ENCODE measurements at regions not wholly inside any gene's neighbourhood (a gene's known extent, or its start where the extent isn't known, plus 50 kb on each side); places are given as distances from the start of the nearest gene placed in this dataset.

GRCh38 chr14:26870096-26870495, 272.3 kb upstream of the NOVA1 start:
- Histone ChIP-seq H3K9me3 (ENCODE audit: low read depth) (no peaks in the 10 kb centered on the region), H3K27ac (no peak overlapping the region), H3K9me2 (ENCODE audit: insufficient read depth) (no peaks in the 10 kb centered on the region), H3K4me1 (ENCODE audit: insufficient read depth) (peaks cover 12% of the 10 kb centered on the region), H3F3A (ENCODE audit: insufficient read depth) (no peaks in the 10 kb centered on the region), H3K4me2 (ENCODE audit: unreplicated experiment) (no peak overlapping the region), H3K36me3 (ENCODE audit: low read depth) (no peaks in the 10 kb centered on the region), H4K20me1 (ENCODE audit: insufficient read depth) (no peaks in the 10 kb centered on the region), H2AFZ (no peak overlapping the region), H3K4me3 (no peak overlapping the region), H3K27me3 (replicated peaks; ENCODE audit: insufficient read depth) (peaks cover 22% of the 10 kb centered on the region; the same call in 1 of the 2 replicates), H3K9ac (no peak overlapping the region), H3K79me2 (ENCODE audit: insufficient read depth) (no peaks in the 10 kb centered on the region)
- TF ChIP-seq EZH2 (IDR thresholded peaks at IDR 0.05; ENCODE audit: insufficient read depth, poor library complexity, severe bottlenecking) (no peak), EZH2phosphoT487 (IDR thresholded peaks at IDR 0.05; ENCODE audit: insufficient read depth, low read depth) (no peak)
- in situ Hi-C loops (cut with MboI), result no loop called here
- WGBS, 2 experiments (ENCODE audit: low coverage in 1 of 2, low lambda C conversion rate in 2 of 2, missing lambda C conversion rate in 2 of 2), result 87 to 88% methylated on average over 2 of the region's 2 CpGs
- DNase-seq, result no peak

- in situ Hi-C loops (cut with MboI), result no loop called here
- Histone ChIP-seq H3K4me2 (ENCODE audit: unreplicated experiment) (no peak overlapping the region), H4K20me1 (ENCODE audit: insufficient read depth) (no peaks in the 10 kb centered on the region), H3K9me3 (ENCODE audit: low read depth) (no peaks in the 10 kb centered on the region), H3K27ac (no peak overlapping the region), H3K79me2 (ENCODE audit: insufficient read depth) (no peaks in the 10 kb centered on the region), H3K4me1 (ENCODE audit: insufficient read depth) (peaks cover 12% of the 10 kb centered on the region), H2AFZ (no peak overlapping the region), H3K9me2 (ENCODE audit: insufficient read depth) (no peaks in the 10 kb centered on the region), H3K36me3 (ENCODE audit: low read depth) (no peaks in the 10 kb centered on the region), H3K4me3 (no peak overlapping the region), H3K9ac (no peak overlapping the region), H3F3A (ENCODE audit: insufficient read depth) (no peaks in the 10 kb centered on the region), H3K27me3 (replicated peaks; ENCODE audit: insufficient read depth) (peaks cover 22% of the 10 kb centered on the region; the same call in 1 of the 2 replicates)
- whole genome bisulfite sequencing, 2 experiments (ENCODE audit: low coverage in 1 of 2, low lambda C conversion rate in 2 of 2, missing lambda C conversion rate in 2 of 2), result 38 to 45% methylated on average over 8 of the region's 8 CpGs
- TF ChIP-seq EZH2 (IDR thresholded peaks at IDR 0.05; ENCODE audit: insufficient read depth, poor library complexity, severe bottlenecking) (no peak), EZH2phosphoT487 (IDR thresholded peaks at IDR 0.05; ENCODE audit: insufficient read depth, low read depth) (no peak)
- DNase-seq, result no peak
These were observed 273.1 kb upstream of the NOVA1 start for GRCh38 chr14:26870722-26871617.

- H3K4me1 ChIP-seq (ENCODE audit: insufficient read depth), result no peaks in the 10 kb centered on the region
- no peaks in the 10 kb centered on the region for H3K36me3 ChIP-seq (ENCODE audit: low read depth)
- no peak overlapping the region for H3K4me2 ChIP-seq (ENCODE audit: unreplicated experiment)
- TF ChIP-seq EZH2 (IDR thresholded peaks at IDR 0.05; ENCODE audit: insufficient read depth, poor library complexity, severe bottlenecking), result no peak
- no peak for TF ChIP-seq EZH2phosphoT487 (IDR thresholded peaks at IDR 0.05; ENCODE audit: insufficient read depth, low read depth)
- no peak overlapping the region for H2AFZ ChIP-seq
- H3K4me3 ChIP-seq, result no peak overlapping the region
- no peaks in the 10 kb centered on the region for H3K9me2 ChIP-seq (ENCODE audit: insufficient read depth)
- in situ Hi-C loops (cut with MboI), result no loop called here
- peak; percentile 32 for DNase-seq
- no peaks in the 10 kb centered on the region for H4K20me1 ChIP-seq (ENCODE audit: insufficient read depth)
- H3K9ac ChIP-seq, result no peak overlapping the region
- H3K27me3 ChIP-seq (replicated peaks; ENCODE audit: insufficient read depth), result peaks cover 22% of the 10 kb centered on the region; the same call in 1 of the 2 replicates
- H3K9me3 ChIP-seq (ENCODE audit: low read depth), result no peaks in the 10 kb centered on the region
- no peak overlapping the region for H3K27ac ChIP-seq
- WGBS, 2 experiments (ENCODE audit: low coverage in 1 of 2, low lambda C conversion rate in 2 of 2, missing lambda C conversion rate in 2 of 2), result 39 to 43% methylated on average over 8 of the region's 8 CpGs
- no peaks in the 10 kb centered on the region for H3F3A ChIP-seq (ENCODE audit: insufficient read depth)
- H3K79me2 ChIP-seq (ENCODE audit: insufficient read depth), result no peaks in the 10 kb centered on the region
These were observed 274.9 kb upstream of the NOVA1 start for GRCh38 chr14:26872515-26873361.

GRCh38 chr14:26873362-26873960, 275.6 kb upstream of the NOVA1 start:
- Histone ChIP-seq H3K27me3 (replicated peaks; ENCODE audit: insufficient read depth) (peaks cover 22% of the 10 kb centered on the region; the same call in 1 of the 2 replicates), H4K20me1 (ENCODE audit: insufficient read depth) (no peaks in the 10 kb centered on the region), H3K4me1 (ENCODE audit: insufficient read depth) (no peaks in the 10 kb centered on the region), H3F3A (ENCODE audit: insufficient read depth) (no peaks in the 10 kb centered on the region), H3K9me3 (ENCODE audit: low read depth) (no peaks in the 10 kb centered on the region), H3K4me3 (no peak overlapping the region), H3K9me2 (ENCODE audit: insufficient read depth) (no peaks in the 10 kb centered on the region), H3K79me2 (ENCODE audit: insufficient read depth) (no peaks in the 10 kb centered on the region), H3K4me2 (ENCODE audit: unreplicated experiment) (no peak overlapping the region), H3K9ac (no peak overlapping the region), H3K27ac (no peak overlapping the region), H2AFZ (no peak overlapping the region), H3K36me3 (ENCODE audit: low read depth) (no peaks in the 10 kb centered on the region)
- WGBS, 2 experiments (ENCODE audit: low coverage in 1 of 2, low lambda C conversion rate in 2 of 2, missing lambda C conversion rate in 2 of 2), result 63 to 73% methylated on average over 4 of the region's 4 CpGs
- in situ Hi-C loops (cut with MboI), result no loop called here
- no peak for DNase-seq
- TF ChIP-seq EZH2phosphoT487 (IDR thresholded peaks at IDR 0.05; ENCODE audit: insufficient read depth, low read depth) (no peak), EZH2 (IDR thresholded peaks at IDR 0.05; ENCODE audit: insufficient read depth, poor library complexity, severe bottlenecking) (no peak)
